ENCODE measurements at regions not wholly inside any gene's neighbourhood (a gene's known extent, or its start where the extent isn't known, plus 50 kb on each side); places are given as distances from the start of the nearest gene placed in this dataset.

DNA sequence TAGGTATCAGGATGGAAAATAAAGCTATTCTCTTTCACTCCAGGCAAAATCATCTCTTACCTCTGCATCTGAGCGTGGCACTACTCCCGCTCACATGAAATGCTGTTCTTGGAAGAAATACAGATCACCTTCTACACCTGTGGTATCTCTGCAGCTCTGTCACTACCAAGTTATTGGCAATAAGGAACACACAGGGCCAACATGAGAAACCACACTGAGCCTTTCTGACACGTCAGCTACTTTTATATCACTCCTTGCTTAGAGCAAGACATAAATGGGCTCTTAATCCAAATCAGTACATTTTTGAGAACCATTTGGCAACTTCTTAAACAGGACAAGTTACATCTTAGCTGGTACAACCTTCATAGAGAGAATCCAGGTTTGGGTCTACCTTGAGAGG is 101.8 kb upstream of the GUCY1A1 start:
- DNase-seq (ENCODE audit: insufficient read length, low spot score) = no peak
- FAIRE-seq = no peak

DNA sequence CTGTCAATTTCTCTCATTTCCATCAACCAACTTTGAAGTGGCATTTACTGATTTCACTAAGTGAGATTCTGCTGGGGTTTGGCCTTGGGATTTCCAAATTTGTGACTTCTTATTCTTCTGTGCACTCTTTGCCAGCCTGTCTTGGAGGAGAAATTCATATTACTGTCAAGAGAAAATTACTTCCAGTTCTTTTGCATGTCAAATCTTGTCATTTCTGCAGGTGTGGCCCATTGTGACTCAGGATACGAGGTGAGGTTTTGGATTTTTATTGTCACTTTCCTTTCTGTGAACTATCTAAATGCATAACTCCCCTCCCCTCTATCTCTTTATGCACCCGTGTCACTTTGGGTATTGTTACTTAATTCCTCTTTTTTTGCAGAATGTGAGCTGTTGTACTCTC is 102.6 kb upstream of the GUCY1A1 start:
- FAIRE-seq (no peak), DNase-seq (ENCODE audit: insufficient read length, low spot score) (no peak)

DNA sequence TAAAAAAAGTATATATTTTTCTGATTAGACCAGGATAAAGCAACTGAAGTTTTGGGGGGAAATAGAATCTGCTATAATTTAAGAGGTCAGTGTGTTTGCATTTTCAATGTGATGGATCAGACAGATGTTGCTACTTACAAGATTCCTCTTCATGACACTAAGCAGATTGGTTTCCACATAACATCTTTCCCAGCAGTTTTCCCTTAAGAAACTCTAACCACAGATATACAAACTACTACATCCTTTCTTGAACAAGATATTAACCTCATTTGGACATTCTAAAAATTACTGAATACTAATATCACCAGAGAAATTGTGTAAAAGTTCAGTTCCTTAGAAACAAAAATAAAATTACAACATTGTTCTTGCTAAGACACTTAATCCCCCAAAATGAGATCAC is 106.7 kb upstream of the GUCY1A1 start:
- no peak for FAIRE-seq
- no peak for DNase-seq (ENCODE audit: insufficient read length, low spot score)

DNA sequence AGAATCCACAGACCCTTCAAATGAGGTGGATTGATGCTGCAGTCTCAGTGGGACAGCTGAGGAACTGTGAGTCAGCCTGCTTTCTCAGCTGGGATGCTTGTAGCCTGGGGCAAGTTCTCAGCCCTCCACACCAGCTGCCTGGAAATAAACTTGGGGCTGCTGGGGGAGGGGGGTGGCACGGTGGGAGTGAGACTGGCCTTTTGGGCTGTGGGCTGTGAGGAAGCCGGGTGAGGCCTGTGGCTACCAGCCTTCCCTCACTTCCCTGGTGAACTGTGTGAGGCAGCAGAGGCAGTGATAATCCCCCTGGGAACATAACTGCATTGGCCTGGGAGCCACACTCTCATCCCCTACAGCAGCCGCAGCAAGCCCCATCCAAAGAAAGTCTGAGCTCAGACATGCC is 114.5 kb upstream of the GUCY1A1 start:
- DNase-seq (ENCODE audit: insufficient read length, low spot score) (no peak), FAIRE-seq (no peak)

DNA sequence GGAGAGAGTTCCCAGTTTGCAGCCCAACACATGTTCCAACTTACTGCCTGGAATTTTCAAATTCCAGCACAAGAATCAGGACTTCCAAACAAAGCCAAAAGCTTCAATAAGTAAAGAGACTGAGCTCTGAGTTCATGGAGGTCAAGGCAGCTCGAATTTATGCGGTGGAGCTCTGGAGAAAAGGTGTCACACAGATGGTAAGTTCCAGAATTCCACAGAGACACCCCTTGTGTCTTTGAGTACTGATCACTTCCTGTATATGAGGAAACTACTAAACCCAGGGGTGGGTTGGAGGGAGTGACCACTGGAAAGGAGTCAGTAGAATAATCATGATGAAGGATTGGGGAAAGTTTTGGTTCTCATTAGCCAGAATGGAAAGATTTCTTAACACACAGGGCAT is 118.5 kb upstream of the GUCY1A1 start:
- FAIRE-seq (no peak), DNase-seq (ENCODE audit: insufficient read length, low spot score) (no peak)

DNA sequence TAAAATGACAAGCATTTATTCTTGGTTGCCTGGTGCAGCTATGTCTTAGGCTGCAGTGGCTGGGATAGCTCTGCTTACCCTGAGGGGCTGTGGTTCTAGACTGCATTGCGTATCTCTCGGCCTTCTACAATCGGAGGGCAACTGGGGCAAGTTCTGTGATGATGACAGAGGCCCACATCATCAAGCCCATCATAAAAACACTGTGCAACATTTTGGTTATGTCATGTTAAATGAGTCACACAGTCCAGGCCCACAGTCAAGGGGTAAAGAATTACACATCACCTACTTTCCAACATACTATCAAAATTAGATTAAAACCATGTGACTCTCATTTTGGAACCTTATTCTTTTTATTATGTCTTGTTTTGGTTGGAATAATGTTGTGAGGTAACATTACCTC is 120.2 kb upstream of the GUCY1A1 start:
- FAIRE-seq = no peak
- DNase-seq (ENCODE audit: insufficient read length, low spot score) = no peak

DNA sequence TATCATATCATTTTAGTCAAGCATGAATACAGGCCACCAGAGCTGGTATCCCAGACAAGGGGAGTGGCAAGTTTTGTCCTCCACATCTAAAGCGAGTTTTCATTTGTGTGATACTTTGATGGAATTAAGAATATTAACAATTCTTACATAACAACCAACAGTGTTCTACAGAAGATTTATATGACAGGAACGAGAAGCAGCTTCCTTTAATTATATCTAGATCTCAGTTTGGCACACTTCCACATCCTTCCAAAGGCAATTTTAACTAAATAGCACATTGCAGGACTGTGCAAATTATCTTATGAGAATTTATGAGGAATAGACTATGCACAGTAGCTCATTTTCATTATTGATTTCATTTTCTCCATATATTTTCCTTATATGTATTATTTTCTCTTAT is 121.2 kb upstream of the GUCY1A1 start:
- DNase-seq (ENCODE audit: insufficient read length, low spot score) (no peak), FAIRE-seq (no peak)

DNA sequence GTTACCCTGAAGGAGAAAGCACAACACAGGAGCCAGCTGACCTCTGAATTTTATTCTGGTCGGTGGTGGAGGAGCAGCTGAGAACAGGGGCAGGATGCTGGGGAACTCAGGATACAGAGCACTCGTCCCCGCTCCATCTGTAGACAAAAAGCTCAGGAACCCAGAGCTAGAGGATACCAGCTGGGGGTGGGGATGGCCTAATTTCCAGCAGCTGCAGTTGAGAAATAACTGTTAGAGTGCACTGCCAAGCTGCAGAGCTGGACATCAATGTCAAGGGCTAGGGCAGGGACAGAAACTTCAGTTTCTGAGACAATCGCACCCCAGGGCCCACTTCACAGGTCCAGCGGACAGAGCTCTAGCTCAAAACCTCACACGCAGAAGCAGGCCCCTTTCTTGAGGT is 122.1 kb upstream of the GUCY1A1 start:
- FAIRE-seq (no peak), DNase-seq (ENCODE audit: insufficient read length, low spot score) (no peak)

DNA sequence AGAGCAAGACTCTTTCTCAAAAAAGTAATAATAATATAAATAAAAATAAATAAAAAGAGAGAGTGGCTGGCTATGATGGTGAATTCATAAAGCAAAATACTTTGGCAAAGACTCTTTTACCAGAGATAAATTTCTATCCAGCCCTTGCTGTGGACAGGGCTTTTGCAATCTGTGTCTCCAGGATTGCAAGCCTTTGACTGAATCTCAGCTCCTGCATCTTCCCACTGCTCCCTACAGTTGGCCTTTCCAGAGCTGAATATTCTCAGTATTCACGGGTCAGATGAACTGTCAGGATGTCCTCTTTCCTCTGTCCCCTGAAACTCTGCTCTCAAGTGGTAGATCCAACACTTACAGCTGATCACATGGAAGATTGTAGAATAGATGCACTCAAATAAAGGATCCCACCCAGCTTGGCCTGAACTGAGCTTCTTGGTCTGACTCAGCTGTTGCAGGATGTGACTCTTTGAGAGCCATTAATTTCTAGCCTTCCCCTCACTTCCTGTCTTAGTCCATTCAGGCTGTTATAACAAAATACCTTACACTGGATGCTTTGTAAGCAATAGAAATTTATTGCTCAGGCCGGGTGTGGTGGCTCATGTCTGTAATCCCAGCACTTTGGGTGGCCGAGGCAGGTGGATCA is 123.4 kb upstream of the GUCY1A1 start:
- FAIRE-seq = no peak

DNA sequence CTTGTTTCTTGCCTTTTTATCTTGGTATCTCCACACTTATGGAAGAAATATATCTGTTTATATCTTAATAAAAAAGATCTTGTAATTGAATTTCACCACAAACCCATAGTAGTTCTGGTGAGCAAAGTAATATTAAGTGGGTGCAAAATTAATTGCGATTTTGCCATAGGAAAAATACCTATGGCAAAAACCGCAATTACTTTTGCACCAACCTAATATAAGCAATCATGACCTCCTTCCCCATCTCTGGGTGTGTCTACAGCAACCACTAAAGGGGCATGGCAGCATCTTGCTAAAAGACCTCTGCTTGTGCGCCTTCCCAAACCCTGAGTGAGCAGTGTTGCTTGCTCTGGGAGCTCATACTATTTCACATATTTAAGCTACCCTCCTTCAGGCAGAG is 124.2 kb upstream of the GUCY1A1 start:
- FAIRE-seq = no peak
- DNase-seq (ENCODE audit: insufficient read length, low spot score) = no peak

More for the DNA sequence above, 123.4 kb upstream of the GUCY1A1 start:
- no peak for DNase-seq (ENCODE audit: insufficient read length, low spot score)

DNA sequence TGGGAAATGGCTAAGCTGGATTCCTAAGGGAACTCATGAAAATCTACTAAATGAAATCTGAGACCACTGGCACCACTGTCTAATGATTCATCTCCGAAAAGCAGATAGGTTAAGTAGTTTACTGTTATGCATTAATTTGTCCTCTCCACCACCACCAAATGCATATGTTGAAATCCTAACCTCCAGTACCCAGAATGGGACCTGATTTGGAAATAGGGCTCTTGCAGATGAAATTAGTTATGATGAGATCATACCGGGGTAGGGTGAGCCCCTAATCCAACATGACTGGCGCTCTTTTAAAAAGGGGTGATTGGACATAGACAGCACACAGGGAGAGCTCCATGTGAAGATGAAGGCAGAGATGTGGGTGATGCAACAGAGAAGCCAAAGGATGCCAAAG is 124.9 kb upstream of the GUCY1A1 start:
- no peak for DNase-seq (ENCODE audit: insufficient read length, low spot score)
- no peak for FAIRE-seq

DNA sequence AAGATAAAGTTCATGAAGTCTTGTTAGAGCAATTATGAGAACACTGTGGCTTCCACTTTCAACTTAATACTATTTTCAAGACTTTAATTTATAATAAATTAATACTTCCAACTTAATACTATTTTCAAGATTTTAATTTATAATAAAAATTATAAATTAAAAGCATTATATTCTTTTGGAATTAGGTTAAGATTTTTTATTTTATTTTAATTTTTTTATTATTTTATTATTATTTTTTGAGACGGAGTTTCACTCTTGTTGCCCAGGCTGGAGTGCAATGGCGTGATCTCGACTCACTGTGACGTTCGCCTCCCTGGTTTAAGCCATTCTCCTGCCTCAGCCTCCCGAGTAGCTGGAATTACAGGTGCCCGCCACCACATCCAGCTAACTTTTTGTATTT is 126.0 kb upstream of the GUCY1A1 start:
- FAIRE-seq (no peak), DNase-seq (ENCODE audit: insufficient read length, low spot score) (no peak)

DNA sequence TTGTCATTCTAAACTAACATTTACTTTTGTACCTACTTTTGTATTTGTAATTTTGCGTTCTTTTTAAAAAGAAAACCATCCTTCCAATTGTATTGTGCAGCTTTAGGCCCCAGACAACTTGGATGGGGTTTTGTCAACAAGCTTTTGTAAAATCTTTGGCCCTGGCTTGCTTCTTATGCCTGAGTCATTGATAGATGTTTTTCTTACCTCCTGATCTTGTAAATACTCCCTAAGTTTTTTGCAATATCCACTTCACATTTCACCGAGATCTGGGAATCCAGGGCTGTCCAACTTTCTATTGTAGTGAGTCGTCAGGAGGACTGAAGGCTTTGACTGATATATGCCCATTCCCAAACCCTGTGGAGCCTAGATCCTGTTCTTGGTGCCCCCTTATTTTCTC is 126.9 kb upstream of the GUCY1A1 start:
- FAIRE-seq (no peak), DNase-seq (ENCODE audit: insufficient read length, low spot score) (no peak)

DNA sequence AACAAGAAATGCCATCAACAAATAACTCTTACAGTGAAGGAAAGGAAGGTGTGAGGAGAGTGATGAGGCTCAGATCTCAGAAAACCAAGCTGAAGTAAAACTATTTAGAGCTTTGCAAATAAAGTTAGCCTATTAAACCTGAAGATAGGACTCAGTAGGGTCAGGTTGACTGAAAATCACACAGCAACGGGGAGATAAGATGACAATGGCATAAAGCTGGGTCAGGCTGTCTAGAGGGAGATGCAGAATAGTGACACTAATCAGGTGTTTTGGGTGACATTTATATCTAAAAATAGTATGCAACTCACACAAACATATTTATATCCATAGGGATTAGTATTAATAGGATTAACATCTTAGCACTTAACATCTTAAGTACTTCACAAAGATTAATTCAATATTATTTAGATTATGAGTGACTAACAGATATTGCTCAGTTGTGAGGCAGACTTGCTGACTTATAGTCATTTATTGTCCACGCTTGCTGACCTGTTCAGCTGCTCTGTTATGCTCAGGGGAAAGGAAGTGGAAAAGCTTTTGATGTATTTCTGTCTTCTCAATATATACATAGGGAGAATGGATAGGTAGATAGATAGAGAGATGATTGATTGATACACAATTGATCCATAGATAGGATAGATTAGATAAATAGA is 130.7 kb upstream of the GUCY1A1 start:
- DNase-seq (ENCODE audit: insufficient read length, low spot score) = no peak
- no peak for FAIRE-seq

DNA sequence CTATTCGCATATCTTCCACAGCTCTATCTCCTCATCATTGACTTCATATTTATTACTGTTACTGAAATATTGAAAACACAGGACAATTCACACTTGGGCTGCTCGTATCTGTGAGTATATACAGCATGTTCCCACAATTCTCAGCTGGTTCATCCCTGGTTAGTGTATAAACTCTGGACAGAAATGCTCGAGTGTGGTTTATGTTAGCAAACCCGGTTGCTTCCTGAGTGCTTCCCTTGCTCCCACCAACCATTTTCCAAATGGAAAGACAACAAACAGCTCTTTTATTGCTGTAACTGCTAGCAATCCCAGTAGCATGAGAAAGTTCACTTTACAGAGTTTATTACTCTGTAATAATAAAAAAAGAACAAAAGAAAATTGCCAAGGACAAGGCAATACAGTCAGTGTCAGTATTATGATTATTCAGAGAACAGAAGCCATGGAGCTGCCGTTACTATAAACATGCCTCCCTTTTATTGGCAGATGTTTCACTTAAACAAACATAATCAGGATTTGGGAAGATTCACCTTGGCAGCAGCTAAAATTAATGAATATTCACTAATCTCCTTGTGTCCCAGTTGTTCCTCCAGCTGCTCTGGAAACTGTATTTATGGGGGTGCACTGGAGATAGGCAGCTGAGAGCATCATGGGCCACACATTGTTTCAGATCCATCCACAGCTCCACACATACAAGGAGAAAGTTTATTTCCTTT is 134.1 kb upstream of the GUCY1A1 start:
- no peak for FAIRE-seq
- no peak for DNase-seq (ENCODE audit: insufficient read length, low spot score)

DNA sequence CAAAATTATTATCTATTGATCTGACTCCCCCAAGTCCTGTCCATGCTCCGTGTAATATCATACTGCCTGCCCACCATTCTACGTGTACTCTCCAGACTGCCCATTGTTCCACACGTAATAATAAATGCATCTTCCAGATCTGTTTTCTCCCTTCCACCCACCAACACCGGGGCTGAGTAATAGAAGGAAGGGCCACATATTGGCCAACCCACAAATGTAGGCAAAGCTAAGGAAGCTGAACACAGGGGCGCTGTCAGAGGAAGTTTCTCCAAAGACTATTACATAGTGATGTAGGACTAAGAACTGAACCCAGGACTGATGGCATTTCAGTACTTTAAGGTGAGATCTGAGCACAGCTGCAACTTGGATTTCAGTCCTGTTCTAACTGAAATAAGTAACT is 135.8 kb upstream of the GUCY1A1 start:
- FAIRE-seq (no peak), DNase-seq (ENCODE audit: insufficient read length, low spot score) (no peak)

DNA sequence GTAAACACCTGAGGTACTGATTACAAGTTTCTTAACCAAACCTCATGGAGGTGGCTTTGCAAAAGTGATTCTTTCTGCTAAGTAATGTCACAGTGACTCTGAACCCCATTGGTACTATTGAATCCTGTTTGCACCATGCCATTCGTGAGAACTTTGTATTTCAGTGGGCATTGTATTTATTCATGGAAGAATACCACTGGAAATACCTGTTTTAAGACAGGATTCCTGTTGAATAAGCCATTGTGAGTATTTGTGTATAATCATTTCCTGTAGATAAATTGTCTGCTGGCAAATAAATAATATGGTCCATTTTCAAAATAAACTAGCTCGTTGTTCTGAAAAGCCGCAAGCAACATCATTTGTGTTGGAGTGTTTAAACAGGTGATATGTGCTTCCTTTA is 136.4 kb upstream of the GUCY1A1 start:
- DNase-seq (ENCODE audit: insufficient read length, low spot score) (no peak), FAIRE-seq (no peak)

DNA sequence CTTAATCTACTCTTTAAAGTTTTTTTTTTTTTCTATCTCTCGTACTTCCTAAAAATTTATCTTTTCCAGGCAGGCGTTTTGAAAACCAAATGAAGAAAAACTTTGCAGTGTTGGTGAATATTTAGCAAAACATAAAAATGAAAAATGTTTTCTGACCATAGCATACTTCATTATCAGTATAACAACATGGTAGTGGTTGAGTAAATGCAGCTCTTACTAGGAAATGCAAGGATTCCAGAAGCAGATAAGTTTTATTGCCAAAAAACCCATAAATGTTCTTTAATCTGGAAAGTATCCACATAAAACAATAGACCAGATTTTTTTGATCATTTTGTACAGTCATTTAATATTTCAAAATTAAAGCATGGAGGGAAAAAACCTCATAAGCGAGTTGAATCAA is 136.9 kb upstream of the GUCY1A1 start:
- FAIRE-seq (no peak), DNase-seq (ENCODE audit: insufficient read length, low spot score) (no peak)

DNA sequence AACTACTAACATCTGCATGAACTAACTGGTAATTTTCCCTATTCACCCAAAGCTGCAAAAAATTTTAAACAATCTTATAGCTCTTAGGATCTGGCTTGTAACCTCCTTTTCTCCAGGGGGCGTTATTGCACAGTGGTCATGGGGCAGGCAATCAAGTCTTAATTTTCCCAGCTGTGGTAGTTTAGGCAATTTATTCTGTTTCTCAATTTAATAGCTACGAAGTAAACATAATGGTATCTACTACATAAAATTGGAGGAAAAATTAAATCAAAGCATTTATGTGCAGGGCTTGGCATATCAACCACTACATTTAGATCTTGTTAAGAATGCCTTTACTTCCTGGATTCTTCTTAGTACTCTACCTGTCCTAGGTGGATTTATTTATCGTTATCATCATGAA is 137.4 kb upstream of the GUCY1A1 start:
- no peak for FAIRE-seq
- no peak for DNase-seq (ENCODE audit: insufficient read length, low spot score)

DNA sequence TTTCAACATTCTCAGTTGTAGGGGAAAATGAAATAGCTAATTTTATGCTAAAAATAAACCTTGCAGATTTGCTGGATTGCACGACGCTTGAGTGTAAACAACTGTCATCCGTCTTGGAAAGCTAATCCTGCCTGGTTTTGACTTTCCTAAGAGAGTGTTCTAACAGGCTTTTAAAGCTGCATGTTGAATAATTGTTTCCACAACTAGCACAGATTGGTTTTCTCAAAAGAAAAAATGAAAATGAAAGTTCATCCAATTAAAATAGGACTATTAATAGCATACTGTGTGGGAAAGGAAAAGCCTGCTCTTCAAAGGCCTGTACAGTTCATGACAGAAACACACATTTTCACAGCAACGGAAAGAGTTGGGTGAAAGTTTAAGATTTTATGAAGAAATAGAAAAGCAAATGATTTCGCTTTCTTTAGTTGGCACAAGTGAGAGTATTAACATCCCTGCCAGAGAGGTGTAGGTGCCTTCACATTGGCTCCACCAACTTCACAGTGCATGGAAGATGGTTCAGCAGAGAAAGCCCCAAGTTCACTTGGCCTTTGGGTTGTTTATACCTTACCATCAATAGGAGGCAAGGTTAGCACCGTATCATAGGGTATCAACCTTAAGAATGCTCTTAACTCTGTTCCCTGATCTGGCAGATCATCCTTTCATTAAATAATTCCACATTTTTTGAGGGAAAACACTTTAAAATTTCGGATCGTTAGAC is 140.0 kb upstream of the GUCY1A1 start:
- DNase-seq (ENCODE audit: insufficient read length, low spot score) (no peak), FAIRE-seq (no peak)

DNA sequence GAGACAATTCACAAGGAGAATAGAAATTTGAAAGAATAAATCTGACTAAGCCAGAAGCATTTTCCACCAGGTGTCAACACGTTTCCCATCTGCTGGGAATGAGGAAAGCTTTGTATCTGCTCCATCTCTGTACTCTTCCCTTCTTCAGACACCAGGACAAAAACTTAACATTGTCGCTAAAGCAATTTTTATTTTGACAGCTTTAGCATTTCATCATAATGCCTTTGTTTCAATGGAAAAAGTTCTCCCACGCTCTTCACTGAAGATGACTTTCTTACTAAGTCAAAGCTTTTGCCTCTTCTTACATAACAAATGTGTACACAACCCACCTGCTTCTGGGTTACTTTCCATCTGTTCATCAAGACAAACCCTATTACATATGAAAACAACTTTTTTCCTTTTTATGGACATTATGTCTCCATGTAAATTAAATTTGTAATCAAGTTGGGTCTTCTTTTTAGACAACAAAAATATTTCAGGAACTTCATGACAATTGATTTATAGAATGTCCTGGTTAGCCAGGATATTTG is 141.7 kb upstream of the GUCY1A1 start:
- FAIRE-seq (no peak), DNase-seq (ENCODE audit: insufficient read length, low spot score) (no peak)
